ENCODE measurements at regions not wholly inside any gene's neighbourhood (a gene's known extent, or its start where the extent isn't known, plus 50 kb on each side); places are given as distances from the start of the nearest gene placed in this dataset.

DNA sequence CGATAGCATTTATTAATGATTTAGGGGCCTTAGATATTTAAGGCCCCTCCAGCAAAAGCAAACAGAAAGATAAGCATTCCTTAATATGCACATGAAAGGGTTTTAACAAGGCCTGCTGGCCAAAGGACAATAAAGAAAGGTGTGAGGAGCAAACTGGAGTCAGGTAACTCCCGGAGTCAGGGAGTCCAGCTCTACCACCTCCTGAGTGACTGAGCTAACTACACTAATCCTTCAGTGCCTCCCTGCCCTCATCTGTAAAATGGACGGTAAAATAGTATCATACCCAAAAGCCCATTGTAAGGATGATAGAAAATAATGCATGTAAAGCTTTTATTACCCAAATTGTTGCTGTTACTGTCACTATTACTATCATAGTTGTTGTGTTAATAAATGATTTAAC lies 161.7 kb downstream of the SIPA1L2 start:
- DNase-seq, result no peak
- no peak overlapping the region for H3K4me3 ChIP-seq (ENCODE audit: low read depth, low read length)
- H3K9me3 Mint-ChIP-seq (ENCODE audit: unreplicated experiment), result no peaks in the 10 kb centered on the region
- H3K36me3 Mint-ChIP-seq (ENCODE audit: insufficient read depth, unreplicated experiment), result peaks cover 2% of the 10 kb centered on the region
- no peaks in the 10 kb centered on the region for H3K4me1 ChIP-seq
- no peaks in the 10 kb centered on the region for H3K36me3 ChIP-seq (ENCODE audit: control insufficient read depth, insufficient read depth, low read length)
- intact Hi-C loops (cut with micrococcal nuclease; ENCODE audit: unreplicated experiment), result loop anchor here (5.0 kb wide), 1 partner anchor 159 kb away; no protein-coding TSS in a partner anchor
- ChIA-PET POLR2A (no interaction called here), CTCF (interaction anchor here (0.9 kb wide), 1 partner anchor 159 kb away, joined by 4 read pairs; no protein-coding TSS in a partner anchor)
- BruUV-seq (replicated peaks), result no TSS peak
- H3K4me3 Mint-ChIP-seq (ENCODE audit: unreplicated experiment), result no peak overlapping the region
- no peak overlapping the region for H3K27ac Mint-ChIP-seq (ENCODE audit: unreplicated experiment)
- no peaks in the 10 kb centered on the region for H3K9me3 ChIP-seq
- H3K4me1 Mint-ChIP-seq (ENCODE audit: low read depth, unreplicated experiment), result no peaks in the 10 kb centered on the region
- TF ChIP-seq, protein P1, sequence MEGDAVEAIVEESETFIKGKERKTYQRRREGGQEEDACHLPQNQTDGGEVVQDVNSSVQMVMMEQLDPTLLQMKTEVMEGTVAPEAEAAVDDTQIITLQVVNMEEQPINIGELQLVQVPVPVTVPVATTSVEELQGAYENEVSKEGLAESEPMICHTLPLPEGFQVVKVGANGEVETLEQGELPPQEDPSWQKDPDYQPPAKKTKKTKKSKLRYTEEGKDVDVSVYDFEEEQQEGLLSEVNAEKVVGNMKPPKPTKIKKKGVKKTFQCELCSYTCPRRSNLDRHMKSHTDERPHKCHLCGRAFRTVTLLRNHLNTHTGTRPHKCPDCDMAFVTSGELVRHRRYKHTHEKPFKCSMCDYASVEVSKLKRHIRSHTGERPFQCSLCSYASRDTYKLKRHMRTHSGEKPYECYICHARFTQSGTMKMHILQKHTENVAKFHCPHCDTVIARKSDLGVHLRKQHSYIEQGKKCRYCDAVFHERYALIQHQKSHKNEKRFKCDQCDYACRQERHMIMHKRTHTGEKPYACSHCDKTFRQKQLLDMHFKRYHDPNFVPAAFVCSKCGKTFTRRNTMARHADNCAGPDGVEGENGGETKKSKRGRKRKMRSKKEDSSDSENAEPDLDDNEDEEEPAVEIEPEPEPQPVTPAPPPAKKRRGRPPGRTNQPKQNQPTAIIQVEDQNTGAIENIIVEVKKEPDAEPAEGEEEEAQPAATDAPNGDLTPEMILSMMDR (IDR thresholded peaks at IDR 0.05; ENCODE audit: insufficient read depth in 1 of 2, low read depth in 1 of 2, low read length in 1 of 2, severe bottlenecking in 1 of 2, unreplicated experiment in 1 of 2), result no peak
- no peaks in the 10 kb centered on the region for H3K27me3 ChIP-seq (replicated peaks; ENCODE audit: control insufficient read depth, insufficient read depth, low read length)
- H3K27me3 Mint-ChIP-seq (ENCODE audit: insufficient read depth, unreplicated experiment), result no peaks in the 10 kb centered on the region

DNA sequence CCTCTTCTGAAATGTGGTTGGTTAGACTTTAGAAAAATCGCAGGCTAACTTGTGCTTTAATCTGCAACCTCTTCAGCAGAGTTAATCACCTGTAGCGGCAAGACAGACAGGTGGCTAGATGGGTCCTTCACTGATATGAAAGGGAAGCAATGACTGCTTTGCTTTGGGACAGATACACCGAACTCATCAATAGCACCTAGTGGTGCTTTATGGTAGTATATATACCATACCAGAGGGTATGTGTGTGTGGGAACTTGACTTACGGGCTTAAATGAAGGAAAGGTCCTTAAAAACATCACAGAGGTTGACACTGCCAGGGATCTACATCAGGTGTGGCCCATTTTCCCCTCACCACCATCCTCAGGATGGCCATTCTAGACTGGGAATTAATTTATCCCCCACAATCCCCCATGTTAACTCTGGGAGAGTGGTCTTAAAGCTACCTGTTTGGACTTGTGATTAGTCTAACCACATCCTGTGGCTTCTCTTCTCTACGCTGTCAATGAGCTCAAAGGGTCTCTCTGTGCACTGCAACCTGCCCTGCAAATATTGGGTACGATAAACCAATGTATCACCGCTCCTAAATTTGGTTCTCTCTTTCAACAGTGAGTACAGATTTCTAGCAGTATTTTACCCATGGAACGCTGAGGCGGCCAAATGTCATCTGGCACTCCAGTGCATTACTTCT lies 162.7 kb downstream of the SIPA1L2 start:
- Mint-ChIP-seq H3K9me3 (ENCODE audit: unreplicated experiment) (no peaks in the 10 kb centered on the region), H3K27ac (ENCODE audit: unreplicated experiment) (no peak overlapping the region), H3K4me3 (ENCODE audit: unreplicated experiment) (no peak overlapping the region), H3K27me3 (ENCODE audit: insufficient read depth, unreplicated experiment) (no peaks in the 10 kb centered on the region), H3K36me3 (ENCODE audit: insufficient read depth, unreplicated experiment) (peaks cover 10% of the 10 kb centered on the region), H3K4me1 (ENCODE audit: low read depth, unreplicated experiment) (no peaks in the 10 kb centered on the region)
- POLR2A ChIA-PET, result no interaction called here
- intact Hi-C loops (cut with micrococcal nuclease; ENCODE audit: unreplicated experiment), result loop anchor here (5.0 kb wide), 1 partner anchor 160 kb away; no protein-coding TSS in a partner anchor
- TF ChIP-seq, protein P1 (IDR thresholded peaks at IDR 0.05; ENCODE audit: insufficient read depth in 1 of 2, low read depth in 1 of 2, low read length in 1 of 2, severe bottlenecking in 1 of 2, unreplicated experiment in 1 of 2), result no peak
- Histone ChIP-seq H3K27me3 (replicated peaks; ENCODE audit: control insufficient read depth, insufficient read depth, low read length) (no peaks in the 10 kb centered on the region), H3K9me3 (no peaks in the 10 kb centered on the region), H3K4me3 (ENCODE audit: low read depth, low read length) (no peak overlapping the region), H3K36me3 (ENCODE audit: control insufficient read depth, insufficient read depth, low read length) (no peaks in the 10 kb centered on the region), H3K4me1 (no peaks in the 10 kb centered on the region)
- no peak for DNase-seq
- no TSS peak for BruUV-seq (replicated peaks)
- CTCF ChIA-PET, result no interaction called here

DNA sequence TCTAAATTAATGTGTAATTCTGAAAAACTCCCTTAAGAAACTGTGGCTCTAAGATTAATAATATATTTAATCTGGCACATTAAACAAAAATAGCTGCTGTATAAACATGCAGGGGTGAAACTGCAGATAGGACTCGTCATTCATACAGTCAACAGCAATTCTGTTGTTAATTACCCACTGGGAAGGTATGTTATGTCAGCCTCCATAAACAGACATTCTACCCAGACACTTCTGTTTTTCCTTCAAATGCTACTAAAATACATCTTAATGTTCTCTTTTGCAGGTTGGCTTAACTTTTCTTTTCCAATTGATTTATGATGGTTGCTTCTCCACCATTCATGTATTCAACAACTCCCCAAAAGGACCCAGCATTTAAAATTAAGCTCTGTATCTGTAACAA lies 165.6 kb downstream of the SIPA1L2 start:
- TF ChIP-seq, protein P1 (IDR thresholded peaks at IDR 0.05; ENCODE audit: insufficient read depth in 1 of 2, low read depth in 1 of 2, low read length in 1 of 2, severe bottlenecking in 1 of 2, unreplicated experiment in 1 of 2), result no peak
- no TSS peak for BruUV-seq (replicated peaks)
- intact Hi-C loops (cut with micrococcal nuclease; ENCODE audit: unreplicated experiment), result no loop called here
- no peak overlapping the region for H3K4me3 Mint-ChIP-seq (ENCODE audit: unreplicated experiment)
- H3K27ac Mint-ChIP-seq (ENCODE audit: unreplicated experiment), result no peak overlapping the region
- no peak for DNase-seq
- H3K9me3 ChIP-seq, result no peaks in the 10 kb centered on the region
- H3K36me3 Mint-ChIP-seq (ENCODE audit: insufficient read depth, unreplicated experiment), result peaks cover 10% of the 10 kb centered on the region
- POLR2A ChIA-PET, result no interaction called here
- no peaks in the 10 kb centered on the region for H3K9me3 Mint-ChIP-seq (ENCODE audit: unreplicated experiment)
- peaks cover 13% of the 10 kb centered on the region for H3K4me1 ChIP-seq
- H3K27me3 Mint-ChIP-seq (ENCODE audit: insufficient read depth, unreplicated experiment), result no peaks in the 10 kb centered on the region
- CTCF ChIA-PET, result no interaction called here
- H3K4me3 ChIP-seq (ENCODE audit: low read depth, low read length), result no peak overlapping the region
- no peaks in the 10 kb centered on the region for H3K36me3 ChIP-seq (ENCODE audit: control insufficient read depth, insufficient read depth, low read length)
- H3K4me1 Mint-ChIP-seq (ENCODE audit: low read depth, unreplicated experiment), result peaks cover 8% of the 10 kb centered on the region
- H3K27me3 ChIP-seq (replicated peaks; ENCODE audit: control insufficient read depth, insufficient read depth, low read length), result no peaks in the 10 kb centered on the region
